ENCODE measurements at regions not wholly inside any gene's neighbourhood (a gene's known extent, or its start where the extent isn't known, plus 50 kb on each side); places are given as distances from the start of the nearest gene placed in this dataset.

DNA sequence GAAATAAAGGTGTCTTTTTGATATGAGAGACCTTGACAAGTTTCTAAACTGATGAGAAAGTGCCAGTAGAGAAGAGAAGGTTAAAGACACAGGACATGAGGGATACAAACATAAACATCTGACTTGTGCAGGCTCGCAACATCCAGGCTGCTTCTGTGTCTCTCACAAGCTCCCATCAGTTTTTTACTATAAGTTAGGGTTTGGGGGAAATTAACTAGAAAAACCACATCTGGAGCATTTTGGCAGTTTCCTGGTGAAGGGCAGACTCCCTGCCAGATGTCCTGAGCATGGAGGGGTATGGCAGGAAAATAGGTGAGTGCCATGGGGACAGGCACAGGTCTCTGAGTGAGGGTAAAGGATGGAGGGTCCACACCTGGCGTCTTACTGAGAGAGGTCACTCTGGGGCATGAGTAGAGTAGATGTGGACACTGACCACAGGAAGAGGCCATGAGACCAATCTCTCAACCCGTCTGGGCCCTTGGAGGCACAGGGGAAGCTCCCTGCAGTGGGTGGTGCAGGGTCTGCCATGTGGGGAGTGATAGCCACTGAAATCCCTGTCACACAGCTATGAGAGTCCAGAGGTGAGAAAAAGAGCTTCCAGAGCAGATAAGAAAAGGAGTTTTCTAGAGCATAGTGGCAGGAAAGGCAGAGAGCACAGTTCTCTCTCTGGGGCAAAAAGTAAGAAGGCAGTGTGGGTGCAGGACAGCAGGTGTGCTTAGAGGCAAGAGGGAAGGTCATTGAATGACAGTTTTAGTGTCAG is 193.3 kb upstream of the SYNDIG1 start:
- no peak for TF ChIP-seq POLR2A (IDR thresholded peaks at IDR 0.05)
- TF ChIP-seq, protein P1, sequence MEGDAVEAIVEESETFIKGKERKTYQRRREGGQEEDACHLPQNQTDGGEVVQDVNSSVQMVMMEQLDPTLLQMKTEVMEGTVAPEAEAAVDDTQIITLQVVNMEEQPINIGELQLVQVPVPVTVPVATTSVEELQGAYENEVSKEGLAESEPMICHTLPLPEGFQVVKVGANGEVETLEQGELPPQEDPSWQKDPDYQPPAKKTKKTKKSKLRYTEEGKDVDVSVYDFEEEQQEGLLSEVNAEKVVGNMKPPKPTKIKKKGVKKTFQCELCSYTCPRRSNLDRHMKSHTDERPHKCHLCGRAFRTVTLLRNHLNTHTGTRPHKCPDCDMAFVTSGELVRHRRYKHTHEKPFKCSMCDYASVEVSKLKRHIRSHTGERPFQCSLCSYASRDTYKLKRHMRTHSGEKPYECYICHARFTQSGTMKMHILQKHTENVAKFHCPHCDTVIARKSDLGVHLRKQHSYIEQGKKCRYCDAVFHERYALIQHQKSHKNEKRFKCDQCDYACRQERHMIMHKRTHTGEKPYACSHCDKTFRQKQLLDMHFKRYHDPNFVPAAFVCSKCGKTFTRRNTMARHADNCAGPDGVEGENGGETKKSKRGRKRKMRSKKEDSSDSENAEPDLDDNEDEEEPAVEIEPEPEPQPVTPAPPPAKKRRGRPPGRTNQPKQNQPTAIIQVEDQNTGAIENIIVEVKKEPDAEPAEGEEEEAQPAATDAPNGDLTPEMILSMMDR (IDR thresholded peaks at IDR 0.05): no peak
